ENCODE measurements at regions not wholly inside any gene's neighbourhood (a gene's known extent, or its start where the extent isn't known, plus 50 kb on each side); places are given as distances from the start of the nearest gene placed in this dataset.
A peak's percentile ranks its signal among the peaks of the same experiment; 100 is the strongest.

GRCh38 chr18:40577239-40577980 is 1377.6 kb upstream of the PIK3C3 start:
- Histone ChIP-seq H3K4me1 (no peaks in the 10 kb centered on the region), H3K27ac (no peak overlapping the region), H3K4me3 (no peak overlapping the region), H3K27me3 (ENCODE audit: low read depth) (no peaks in the 10 kb centered on the region), H3K9me3 (no peaks in the 10 kb centered on the region), H3K36me3 (no peaks in the 10 kb centered on the region)
- TF ChIP-seq CTCF (IDR thresholded peaks at IDR 0.05), result no peak
- no peak for ATAC-seq
- no peak for DNase-seq
- intact Hi-C loops (cut with DNase I), result no loop called here

GRCh38 chr18:40576507-40577115 is 1378.4 kb upstream of the PIK3C3 start:
- no peaks in the 10 kb centered on the region for H3K36me3 ChIP-seq
- ATAC-seq (no peak), DNase-seq (no peak)
- no peaks in the 10 kb centered on the region for H3K4me1 ChIP-seq
- intact Hi-C loops (cut with DNase I), result no loop called here
- H3K27me3 ChIP-seq (ENCODE audit: low read depth), result no peaks in the 10 kb centered on the region
- H3K27ac ChIP-seq, result no peak overlapping the region
- no peaks in the 10 kb centered on the region for H3K9me3 ChIP-seq
- TF ChIP-seq CTCF (IDR thresholded peaks at IDR 0.05), result no peak
- no peak overlapping the region for H3K4me3 ChIP-seq

- Histone ChIP-seq H3K4me1 (no peaks in the 10 kb centered on the region), H3K27ac (no peak overlapping the region), H3K36me3 (no peaks in the 10 kb centered on the region), H3K9me3 (no peaks in the 10 kb centered on the region), H3K27me3 (ENCODE audit: low read depth) (no peaks in the 10 kb centered on the region), H3K4me3 (no peak overlapping the region)
- intact Hi-C loops (cut with DNase I), result no loop called here
- ATAC-seq (no peak), DNase-seq (no peak)
- no peak for TF ChIP-seq CTCF (IDR thresholded peaks at IDR 0.05)
These were observed 1384.4 kb upstream of the PIK3C3 start for GRCh38 chr18:40570615-40571014.

DNA sequence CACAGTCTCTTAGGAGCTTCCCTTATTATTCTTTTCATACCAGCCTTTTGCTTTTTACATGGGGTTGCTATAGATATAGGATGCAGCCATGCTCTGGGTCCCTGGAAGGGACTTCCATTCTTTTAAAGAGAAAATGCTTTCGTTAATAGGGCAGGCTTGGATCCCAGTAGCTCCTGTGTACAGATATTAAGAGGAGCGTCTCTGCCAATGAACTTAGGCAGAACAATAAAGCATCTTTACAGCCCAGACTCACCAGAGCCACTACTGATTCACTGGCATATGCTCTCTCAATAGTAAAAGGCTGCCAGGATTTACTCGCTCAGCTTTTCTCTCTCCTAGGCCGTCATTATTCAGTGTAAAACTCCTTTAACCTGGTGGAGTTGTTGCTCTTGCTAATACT is 1385.4 kb upstream of the PIK3C3 start:
- TF ChIP-seq CTCF (IDR thresholded peaks at IDR 0.05), result no peak
- intact Hi-C loops (cut with DNase I), result no loop called here
- no peak for ATAC-seq
- Histone ChIP-seq H3K27me3 (ENCODE audit: low read depth) (no peaks in the 10 kb centered on the region), H3K27ac (no peak overlapping the region), H3K4me1 (no peaks in the 10 kb centered on the region), H3K9me3 (no peaks in the 10 kb centered on the region), H3K36me3 (no peaks in the 10 kb centered on the region), H3K4me3 (no peak overlapping the region)
- no peak for DNase-seq

DNA sequence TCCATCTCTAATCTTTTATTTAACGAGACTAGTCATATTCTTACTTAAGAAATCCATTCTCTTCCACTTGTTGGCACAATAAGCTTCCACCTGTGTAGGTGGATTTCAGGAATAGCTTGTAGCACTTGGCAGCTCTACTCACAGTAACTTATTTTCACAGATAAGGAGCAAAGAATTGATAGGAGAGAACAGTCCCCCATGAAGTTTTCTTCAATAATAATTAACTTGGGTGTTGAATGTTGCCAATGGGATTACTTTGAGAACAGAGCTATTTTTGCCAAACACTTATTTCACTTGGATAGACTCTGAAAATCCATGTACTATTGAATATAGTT is 1388.6 kb upstream of the PIK3C3 start:
- peak in 1 of 2 donors; percentile 29 for ATAC-seq
- H3K36me3 ChIP-seq, result no peaks in the 10 kb centered on the region
- no peak overlapping the region for H3K27ac ChIP-seq
- H3K4me1 ChIP-seq, result no peaks in the 10 kb centered on the region
- H3K9me3 ChIP-seq, result no peaks in the 10 kb centered on the region
- H3K4me3 ChIP-seq, result no peak overlapping the region
- no peaks in the 10 kb centered on the region for H3K27me3 ChIP-seq (ENCODE audit: low read depth)
- no peak for TF ChIP-seq CTCF (IDR thresholded peaks at IDR 0.05)
- intact Hi-C loops (cut with DNase I), result no loop called here
- no peak for DNase-seq
